Stimulated activated CD8-positive, alpha-beta memory T cell treated with anti-CD3 and anti-CD28 coated beads, Interleukin-12 subunit alpha, Interleukin-12 subunit beta, amount 100 ng/mL, for 4 hours (primary cell): ENCODE measurements at regions not wholly inside any gene's neighbourhood (a gene's known extent, or its start where the extent isn't known, plus 50 kb on each side); places are given as distances from the start of the nearest gene placed in this dataset.
"Not testable (repeated sequence)": the region's sequence is repeated elsewhere in the genome, so short reads cannot be mapped to it uniquely, and the experiment has no call there.

Source experiments
- DNase-seq: peaks from one replicate; pipeline ENCODE4 v3.0.0-alpha.2; 2020; ENCODE audit warnings: low read depth

- DNase-seq: no peak
Observed at GRCh38 chr20:4350096-4350495, 101.0 kb upstream of the ADRA1D start.

DNA sequence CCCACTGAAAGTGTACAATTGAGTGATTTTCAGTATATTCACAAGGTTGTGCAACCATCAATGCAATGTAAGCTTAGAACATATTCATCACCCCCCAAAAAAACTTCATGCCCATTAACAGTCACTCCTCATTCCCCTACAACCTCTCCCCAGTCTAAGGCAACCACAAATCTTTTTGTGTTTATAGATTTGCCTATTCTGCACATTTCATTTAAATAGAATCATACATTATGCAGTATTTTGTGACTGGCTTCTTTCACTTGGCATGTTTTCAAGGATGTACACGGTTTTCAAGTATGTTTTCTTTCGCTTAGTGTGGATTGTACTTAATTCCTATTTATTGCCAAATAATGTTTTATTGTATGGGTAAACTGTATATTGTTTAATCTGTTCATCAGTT is 95.6 kb upstream of the ADRA1D start:
- no peak for DNase-seq

DNA sequence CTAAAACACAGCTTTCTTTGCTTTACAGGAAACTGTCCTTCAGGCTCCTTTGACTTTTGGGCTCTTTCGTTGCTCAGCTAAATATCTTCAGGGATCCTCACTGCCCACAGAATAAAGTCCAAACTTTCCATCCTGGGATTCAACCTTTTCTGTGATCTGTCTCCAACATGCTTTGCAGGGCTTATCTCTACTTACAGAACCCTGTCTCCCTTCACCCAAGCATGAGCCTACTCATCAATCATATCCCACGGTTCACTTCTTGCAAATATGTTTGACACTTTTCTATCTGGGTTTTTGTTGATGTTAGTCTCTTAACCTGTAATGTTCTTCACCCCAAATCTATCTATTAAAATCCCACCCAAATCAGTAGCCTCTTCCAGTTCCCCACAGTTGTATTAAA is 93.5 kb upstream of the ADRA1D start:
- DNase-seq: no peak

DNA sequence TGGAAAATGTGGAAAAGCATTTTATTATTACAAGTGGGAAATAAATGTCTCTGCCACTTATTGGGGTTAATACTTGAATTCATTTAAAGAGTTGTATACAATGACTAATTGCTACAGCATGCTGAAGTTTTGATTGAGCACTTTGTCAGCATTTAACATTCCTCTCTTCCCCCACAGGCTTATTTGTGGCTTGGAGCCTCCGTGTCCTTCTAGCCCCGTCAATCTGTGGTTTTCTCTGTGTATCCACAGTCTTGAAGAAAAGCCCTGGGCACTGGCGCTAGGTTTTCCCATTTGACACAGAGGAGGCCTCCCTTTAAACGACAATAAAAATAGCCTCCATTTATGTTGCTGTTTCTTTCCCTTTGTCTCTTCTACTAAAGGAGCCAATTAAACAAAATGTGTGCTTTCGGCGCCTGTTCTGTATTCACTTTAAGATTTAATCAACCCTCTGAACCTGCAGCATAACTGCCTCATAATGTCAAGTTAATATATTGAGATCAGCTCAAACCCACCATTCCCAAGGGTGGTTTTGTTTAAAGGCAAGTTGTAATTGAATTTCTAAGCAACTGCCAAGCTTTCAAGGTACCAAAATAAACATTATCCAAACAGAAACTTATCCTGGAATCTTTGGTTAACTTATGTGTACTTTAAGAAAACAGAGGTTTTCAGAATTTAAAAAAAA is 92.9 kb upstream of the ADRA1D start:
- no peak for DNase-seq

- no peak for DNase-seq
Observed at GRCh38 chr20:4335722-4336121, 86.6 kb upstream of the ADRA1D start.

DNA sequence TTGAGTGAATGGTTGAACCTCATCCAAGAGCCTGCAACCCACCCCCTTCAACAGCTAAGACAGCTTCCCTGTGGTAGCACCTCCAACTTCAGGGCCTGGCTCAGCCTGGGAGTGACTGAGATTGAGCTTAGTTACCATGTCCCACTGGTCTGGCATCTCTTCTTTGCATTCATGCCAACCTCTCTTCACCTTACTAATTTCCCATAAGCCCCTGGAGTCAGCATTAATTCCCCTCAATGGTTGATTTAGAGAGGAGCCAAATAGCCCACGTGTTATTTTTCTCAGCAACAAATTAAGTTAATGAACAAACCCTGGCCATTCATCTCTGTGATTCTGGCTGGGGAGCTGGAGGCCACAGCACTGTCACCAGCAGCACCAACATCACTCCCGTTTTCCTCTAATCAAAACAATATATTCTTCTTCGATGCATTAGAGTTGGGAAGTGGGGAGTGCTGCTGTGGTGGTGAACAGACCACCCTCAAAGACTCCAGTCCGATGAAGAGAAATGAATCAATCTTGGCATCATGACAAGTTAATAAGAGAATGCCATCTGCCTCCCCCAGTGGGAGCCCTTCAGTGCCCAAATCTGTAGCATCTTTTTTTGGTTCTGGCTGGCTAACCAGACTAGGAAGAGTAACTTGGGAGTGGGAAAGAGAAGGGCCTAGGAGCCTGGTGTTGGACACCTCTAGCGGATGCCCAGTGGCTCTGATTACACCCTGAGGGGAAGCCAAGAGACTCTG is 83.2 kb upstream of the ADRA1D start:
- no peak for DNase-seq

- no peak for DNase-seq
Observed at GRCh38 chr20:4330011-4330410, 80.9 kb upstream of the ADRA1D start.

- DNase-seq: no peak
Observed at GRCh38 chr20:4329232-4329631, 80.1 kb upstream of the ADRA1D start.

GRCh38 chr20:4328541-4328940 is 79.5 kb upstream of the ADRA1D start:
- no peak for DNase-seq

DNA sequence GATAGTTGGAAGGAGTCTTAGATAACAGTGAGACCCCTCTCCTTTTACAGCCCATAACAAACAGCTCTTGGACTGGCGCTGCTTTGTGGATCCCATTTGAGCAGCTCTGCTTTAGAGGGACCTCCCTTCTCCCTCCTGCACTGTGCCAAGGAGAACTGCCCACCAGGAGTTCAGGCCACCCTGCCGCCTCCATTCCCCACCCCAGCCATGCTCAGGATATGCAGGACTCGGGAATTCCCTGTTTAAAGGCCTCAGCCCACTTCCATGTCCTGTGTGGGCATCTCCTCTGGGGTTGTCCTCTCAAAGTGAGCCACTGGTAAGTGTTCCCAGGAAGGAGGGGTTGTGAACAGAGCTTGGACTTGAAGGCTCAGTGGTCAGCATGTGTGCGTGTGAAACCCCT is 78.9 kb upstream of the ADRA1D start:
- no peak for DNase-seq

- DNase-seq: no peak
Observed at GRCh38 chr20:4326195-4327065, 77.3 kb upstream of the ADRA1D start.

DNA sequence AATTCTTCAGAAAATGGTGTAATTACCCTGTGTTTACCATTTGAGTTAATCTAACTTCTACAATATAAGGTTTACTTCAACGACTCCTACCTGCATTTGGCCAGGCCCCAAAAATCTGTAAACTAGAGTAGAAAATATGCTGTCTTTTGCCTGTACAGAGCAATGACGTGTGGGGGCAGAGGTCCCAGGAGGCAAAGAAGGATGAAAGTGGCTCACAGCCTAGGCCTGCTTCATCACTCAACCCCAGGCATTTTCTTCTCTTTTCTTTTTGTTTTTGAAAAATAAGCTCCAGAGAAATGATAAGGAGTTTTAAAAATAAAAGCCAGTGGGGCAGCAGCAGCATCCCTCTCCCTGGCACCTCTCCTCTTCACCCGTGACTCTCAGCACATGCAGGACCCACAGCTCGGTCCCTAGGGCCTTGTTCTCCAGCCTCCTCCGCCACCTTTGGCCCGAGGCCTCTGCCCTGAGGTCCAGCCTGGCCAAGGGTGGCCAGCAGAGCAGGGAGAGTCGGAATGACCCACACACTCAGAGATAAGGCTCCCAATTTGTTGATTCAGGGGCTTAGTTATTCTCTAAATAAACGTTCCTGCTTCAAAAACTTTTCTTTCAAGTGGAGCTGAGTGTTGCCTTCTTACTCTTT is 76.6 kb upstream of the ADRA1D start:
- no peak for DNase-seq

GRCh38 chr20:4324611-4325243 is 75.6 kb upstream of the ADRA1D start:
- no peak for DNase-seq

DNA sequence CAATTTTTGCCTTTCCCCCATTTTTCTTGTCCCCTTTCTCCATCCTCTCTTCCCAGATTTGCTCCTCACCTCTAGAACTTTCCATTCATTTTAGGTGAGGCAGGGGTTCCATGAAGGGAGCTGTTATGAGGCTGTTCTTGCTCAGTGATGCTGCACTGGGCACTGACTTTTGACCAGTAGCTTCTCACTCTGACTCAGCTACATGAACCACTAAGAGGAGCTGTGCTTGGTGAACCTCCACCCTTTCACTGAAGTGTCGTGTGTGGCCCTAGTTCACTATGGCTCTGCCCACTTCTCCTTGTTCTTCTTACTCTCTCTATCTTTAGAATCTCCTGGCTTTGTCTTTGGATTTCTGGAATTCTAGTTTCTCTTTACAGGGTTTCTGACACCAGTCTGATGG is 73.4 kb upstream of the ADRA1D start:
- DNase-seq: no peak

DNA sequence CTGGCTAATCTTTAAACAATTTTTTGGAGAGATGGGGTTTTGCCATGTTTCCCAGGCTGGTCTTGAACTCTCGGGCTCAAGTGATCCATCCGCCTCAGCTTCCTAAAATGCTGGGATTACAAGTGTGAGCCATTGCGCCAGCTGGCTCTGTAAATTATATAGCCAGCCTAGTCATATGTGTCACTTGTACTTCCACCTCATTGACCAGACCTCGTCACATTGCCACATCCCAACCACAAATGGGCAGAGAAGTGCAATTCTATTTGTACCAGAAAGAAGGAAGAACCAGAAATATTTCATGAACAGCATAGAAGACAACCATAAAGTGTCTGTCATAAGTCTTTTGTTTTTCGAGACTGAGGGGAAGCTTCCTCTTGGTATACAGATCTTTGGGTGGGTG is 71.2 kb upstream of the ADRA1D start:
- no peak for DNase-seq

GRCh38 chr20:4318891-4319290 is 69.8 kb upstream of the ADRA1D start:
- no peak for DNase-seq

DNA sequence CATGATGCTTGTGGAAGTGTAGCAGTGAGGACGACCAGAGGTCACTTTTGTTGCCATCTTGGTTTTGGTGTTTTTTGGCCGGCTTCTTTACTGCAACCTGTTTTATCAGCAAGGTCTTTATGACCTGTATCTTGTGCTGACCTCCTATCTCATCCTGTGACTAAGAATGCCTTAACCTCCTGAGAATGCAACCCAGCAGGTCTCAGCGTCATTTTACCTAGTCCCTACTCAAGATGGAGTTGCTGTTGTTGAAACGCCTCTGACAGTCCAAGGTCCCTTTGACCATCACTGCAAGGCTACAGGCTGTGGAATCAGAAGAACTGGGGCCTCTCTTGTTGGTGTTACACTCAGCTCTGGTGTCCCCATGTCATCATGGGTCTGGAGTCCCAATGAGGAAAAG is 61.5 kb upstream of the ADRA1D start:
- not testable (repeated sequence) for DNase-seq

- DNase-seq: no peak
Observed at GRCh38 chr20:4306206-4306605, 57.1 kb upstream of the ADRA1D start.

DNA sequence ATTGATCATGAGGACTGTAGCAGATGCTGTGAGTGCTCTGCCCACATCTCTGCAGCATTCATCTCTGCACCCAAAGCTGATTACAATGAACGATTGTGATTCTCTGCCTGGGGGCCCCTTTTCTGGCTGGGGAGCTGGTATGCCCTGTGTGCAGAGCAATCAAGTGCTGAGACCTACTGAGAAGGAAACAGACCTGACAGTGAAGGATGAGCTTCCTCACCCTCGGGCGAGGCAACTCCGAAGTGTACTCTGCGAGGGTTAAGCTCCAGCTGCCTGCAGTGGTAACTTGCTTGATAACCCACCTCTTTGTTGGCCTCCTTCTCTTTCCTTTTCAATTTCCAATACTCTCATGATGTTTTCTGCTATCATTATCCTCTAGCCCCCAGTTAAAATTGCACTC is 56.0 kb upstream of the ADRA1D start:
- DNase-seq: no peak

DNA sequence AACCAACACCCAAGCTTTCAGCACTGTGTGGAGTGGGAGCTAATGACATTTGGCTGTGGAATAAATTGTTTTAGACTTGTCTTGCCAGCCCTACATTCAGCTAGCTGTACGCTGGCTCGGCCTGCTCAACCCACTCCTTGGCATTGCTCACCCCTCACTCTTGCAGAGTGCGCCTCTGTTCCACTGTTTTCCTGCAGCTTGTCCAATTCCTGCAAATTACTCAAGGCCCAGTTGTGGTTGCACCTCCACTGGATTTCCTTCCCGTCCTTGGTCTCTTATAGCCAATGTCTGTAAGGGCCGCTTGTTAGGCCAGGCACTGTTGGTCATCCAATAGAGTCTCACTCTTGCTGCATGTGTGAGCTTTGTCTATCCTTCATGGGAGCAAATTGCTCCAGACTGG is 55.5 kb upstream of the ADRA1D start:
- no peak for DNase-seq

GRCh38 chr20:4303136-4303535 is 54.0 kb upstream of the ADRA1D start:
- no peak for DNase-seq

DNA sequence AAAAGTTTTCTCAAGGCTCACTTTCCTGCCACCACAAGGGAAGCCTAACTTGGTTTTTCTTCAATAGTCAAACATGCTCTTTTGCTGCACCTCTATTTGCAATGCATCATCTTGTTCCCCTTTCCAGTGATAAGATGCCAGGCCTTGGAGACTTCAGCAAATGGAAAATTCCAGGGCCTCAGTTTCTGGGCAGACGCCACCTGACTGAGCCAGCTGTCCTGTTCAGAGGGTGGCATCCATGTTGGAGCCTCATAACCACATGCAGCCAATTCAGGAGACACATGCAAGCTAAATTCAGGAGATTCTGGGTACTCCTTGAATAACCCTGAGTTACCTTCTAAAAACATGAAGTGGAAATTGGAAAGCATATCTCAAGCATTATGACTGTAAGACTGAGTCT is 51.8 kb upstream of the ADRA1D start:
- DNase-seq: no peak
